DND-41 (cell line): ENCODE measurements at regions not wholly inside any gene's neighbourhood (a gene's known extent, or its start where the extent isn't known, plus 50 kb on each side); places are given as distances from the start of the nearest gene placed in this dataset.

ENCODE experiments used
- ATAC-seq: fragments of 200-7000 bp; cut with Tn5 transposase; 3 replicates; pipeline ENCODE4 v1.9.1; 2021; ENCODE audit warnings: low read depth; ENCODE audit not compliant: insufficient read depth
- DNase-seq: peaks from one replicate; pipeline ENCODE4 v3.0.0-alpha.2; 2020
- H2AFZ ChIP-seq: 2 replicates; pipeline ENCODE4 v1.6.0; 2012; ENCODE audit warnings: low read depth, low read length
- H3K27ac ChIP-seq: 2 replicates; pipeline ENCODE4 v1.5.1; 2012; ENCODE audit warnings: low read length, inconsistent platforms
- H3K27me3 ChIP-seq: fragments of 200-600 bp; sonication (generic); 2 replicates; pipeline ENCODE4 v1.6.0; 2012; ENCODE audit warnings: low read length, mild to moderate bottlenecking, inconsistent platforms; ENCODE audit not compliant: insufficient read depth, poor library complexity
- H3K36me3 ChIP-seq: 2 replicates; pipeline ENCODE4 v1.5.1; 2012; ENCODE audit warnings: low read length, inconsistent platforms; ENCODE audit not compliant: insufficient read depth
- H3K4me1 ChIP-seq: 2 replicates; pipeline ENCODE4 v1.5.1; 2012; ENCODE audit warnings: mild to moderate bottlenecking, low read length; ENCODE audit not compliant: insufficient read depth
- H3K4me2 ChIP-seq: 2 replicates; pipeline ENCODE4 v1.6.0; 2012; ENCODE audit warnings: mild to moderate bottlenecking, moderate library complexity, low read length, inconsistent platforms; ENCODE audit not compliant: insufficient read depth
- H3K4me3 ChIP-seq, 2 experiments: fragments of 200-600 bp in 1 of 2; shearing (Covaris generic) in 1 of 2; 2 replicates each; pipeline ENCODE4 v1.5.1; 2012 to 2016; ENCODE audit warnings: inconsistent platforms in 2 of 2, low read length in 2 of 2, mild to moderate bottlenecking in 2 of 2, low read depth in 1 of 2, moderate library complexity in 1 of 2
- H3K79me2 ChIP-seq: 2 replicates; pipeline ENCODE4 v1.6.0; 2012; ENCODE audit warnings: low read length, inconsistent platforms; ENCODE audit not compliant: insufficient read depth
- H3K9ac ChIP-seq: 2 replicates; pipeline ENCODE4 v1.6.0; 2012; ENCODE audit warnings: low read depth, mild to moderate bottlenecking, inconsistent platforms, low read length, moderate library complexity
- H3K9me3 ChIP-seq: 2 replicates; pipeline ENCODE4 v1.5.1; 2012; ENCODE audit warnings: low read length, moderate library complexity, mild to moderate bottlenecking, inconsistent platforms; ENCODE audit not compliant: insufficient read depth, severe bottlenecking
- H4K20me1 ChIP-seq: 2 replicates; pipeline ENCODE4 v1.6.0; 2012; ENCODE audit warnings: low read length; ENCODE audit not compliant: insufficient read depth
- EZH2 ChIP-seq: IDR thresholded peaks from 3 replicates; pipeline ENCODE4 v1.6.1; 2012; ENCODE audit warnings: borderline replicate concordance, low read depth, mild to moderate bottlenecking, moderate library complexity, low read length, inconsistent platforms; ENCODE audit not compliant: severe bottlenecking
- TF ChIP-seq, protein P1 (sequence below): IDR thresholded peaks from 2 replicates; pipeline ENCODE4 v1.5.1; 2012; ENCODE audit warnings: borderline replicate concordance, low read length, moderate library complexity, mild to moderate bottlenecking; ENCODE audit not compliant: poor library complexity, severe bottlenecking; ENCODE audit errors: extremely low read depth

- Histone ChIP-seq H3K4me2 (no peak overlapping the region), H3K4me1 (peaks cover 8% of the 10 kb centered on the region), H3K4me3 (no peak overlapping the region), H3K9ac (no peak overlapping the region), H3K27ac (no peak overlapping the region), H4K20me1 (no peaks in the 10 kb centered on the region), H3K9me3 (no peaks in the 10 kb centered on the region), H3K36me3 (no peaks in the 10 kb centered on the region), H3K79me2 (no peaks in the 10 kb centered on the region), H2AFZ (no peak overlapping the region), H3K27me3 (peaks cover 4% of the 10 kb centered on the region)
- no peak for DNase-seq
- no peak for ATAC-seq
- TF ChIP-seq, protein P1, sequence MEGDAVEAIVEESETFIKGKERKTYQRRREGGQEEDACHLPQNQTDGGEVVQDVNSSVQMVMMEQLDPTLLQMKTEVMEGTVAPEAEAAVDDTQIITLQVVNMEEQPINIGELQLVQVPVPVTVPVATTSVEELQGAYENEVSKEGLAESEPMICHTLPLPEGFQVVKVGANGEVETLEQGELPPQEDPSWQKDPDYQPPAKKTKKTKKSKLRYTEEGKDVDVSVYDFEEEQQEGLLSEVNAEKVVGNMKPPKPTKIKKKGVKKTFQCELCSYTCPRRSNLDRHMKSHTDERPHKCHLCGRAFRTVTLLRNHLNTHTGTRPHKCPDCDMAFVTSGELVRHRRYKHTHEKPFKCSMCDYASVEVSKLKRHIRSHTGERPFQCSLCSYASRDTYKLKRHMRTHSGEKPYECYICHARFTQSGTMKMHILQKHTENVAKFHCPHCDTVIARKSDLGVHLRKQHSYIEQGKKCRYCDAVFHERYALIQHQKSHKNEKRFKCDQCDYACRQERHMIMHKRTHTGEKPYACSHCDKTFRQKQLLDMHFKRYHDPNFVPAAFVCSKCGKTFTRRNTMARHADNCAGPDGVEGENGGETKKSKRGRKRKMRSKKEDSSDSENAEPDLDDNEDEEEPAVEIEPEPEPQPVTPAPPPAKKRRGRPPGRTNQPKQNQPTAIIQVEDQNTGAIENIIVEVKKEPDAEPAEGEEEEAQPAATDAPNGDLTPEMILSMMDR, result no peak
- no peak for TF ChIP-seq EZH2
Observed at GRCh38 chr6:109299776-109300564, 82.3 kb downstream of the CD164 start.

DNA sequence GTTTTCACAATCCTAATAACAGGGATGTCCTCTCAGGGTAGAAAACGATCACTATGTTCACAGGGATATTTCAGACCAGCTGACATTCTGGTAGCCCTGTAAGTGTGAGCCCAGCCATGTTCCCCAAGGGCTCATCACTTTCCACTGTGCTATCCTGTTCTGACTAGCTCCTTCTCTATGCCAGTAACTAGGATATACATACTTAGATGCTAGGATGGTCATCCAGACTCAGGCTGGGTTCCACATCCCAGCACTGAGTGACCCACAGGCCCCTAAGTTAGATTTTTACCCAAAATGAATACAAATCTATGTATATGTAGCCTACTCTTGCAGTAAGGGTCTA lies 83.0 kb downstream of the CD164 start:
- Histone ChIP-seq H3K27ac (no peak overlapping the region), H3K9ac (no peak overlapping the region), H2AFZ (no peak overlapping the region), H3K4me3 (no peak overlapping the region), H3K79me2 (no peaks in the 10 kb centered on the region), H3K4me1 (peaks cover 3% of the 10 kb centered on the region), H3K27me3 (peaks cover 4% of the 10 kb centered on the region), H4K20me1 (no peaks in the 10 kb centered on the region), H3K4me2 (no peak overlapping the region), H3K36me3 (no peaks in the 10 kb centered on the region), H3K9me3 (no peaks in the 10 kb centered on the region)
- DNase-seq (no peak), ATAC-seq (no peak)
- TF ChIP-seq, protein P1, result no peak
- no peak for TF ChIP-seq EZH2

GRCh38 chr6:109298605-109299264 lies 83.5 kb downstream of the CD164 start:
- Histone ChIP-seq H4K20me1 (no peaks in the 10 kb centered on the region), H3K27ac (no peak overlapping the region), H3K4me3 (no peak overlapping the region), H3K27me3 (peaks cover 4% of the 10 kb centered on the region), H3K36me3 (no peaks in the 10 kb centered on the region), H2AFZ (no peak overlapping the region), H3K9ac (no peak overlapping the region), H3K9me3 (no peaks in the 10 kb centered on the region), H3K79me2 (no peaks in the 10 kb centered on the region), H3K4me1 (no peaks in the 10 kb centered on the region), H3K4me2 (no peak overlapping the region)
- ATAC-seq, result no peak
- TF ChIP-seq, protein P1, result no peak
- no peak for TF ChIP-seq EZH2
- DNase-seq, result no peak
